Cardiac muscle cell (in vitro differentiated cells and primary cell): ENCODE measurements at regions not wholly inside any gene's neighbourhood (a gene's known extent, or its start where the extent isn't known, plus 50 kb on each side); places are given as distances from the start of the nearest gene placed in this dataset.

Source experiments
- DNase-seq, 2 donors: peaks; one replicate each; pipeline versions ENCODE4 v3.0.0 to v3.0.0-alpha.2; 2010 to 2017; ENCODE audit warnings: low read depth in 1 of 2, low spot score in 1 of 2
- H3K27ac ChIP-seq: fragments of 200-600 bp; sonication (generic); 2 replicates; pipeline ENCODE4 v1.5.1; 2016
- H3K27me3 ChIP-seq: fragments of 200-600 bp; sonication (generic); 2 replicates; pipeline ENCODE4 v1.6.0; 2016; ENCODE audit warnings: control low read depth
- H3K36me3 ChIP-seq: fragments of 200-600 bp; sonication (generic); 2 replicates; pipeline ENCODE4 v1.5.1; 2016; ENCODE audit warnings: control low read depth
- H3K4me1 ChIP-seq: fragments of 200-600 bp; sonication (generic); 2 replicates; pipeline ENCODE4 v1.8.1; 2017; ENCODE audit warnings: low read depth, mild to moderate bottlenecking, mixed run types
- H3K4me3 ChIP-seq: fragments of 200-600 bp; sonication (generic); 2 replicates; pipeline ENCODE4 v1.5.1; 2016; ENCODE audit warnings: mild to moderate bottlenecking
- H3K9me3 ChIP-seq: fragments of 200-600 bp; sonication (generic); 2 replicates; pipeline ENCODE4 v1.5.1; 2017; ENCODE audit warnings: low read depth, mild to moderate bottlenecking, control low read depth
- CTCF ChIP-seq: IDR thresholded peaks from 2 replicates; pipeline ENCODE4 v1.5.1; 2012; ENCODE audit warnings: low read depth, mild to moderate bottlenecking, low read length

GRCh38 chr15:62539236-62539635, 374.2 kb upstream of the C2CD4B start:
- no peak overlapping the region for H3K27ac ChIP-seq
- no peaks in the 10 kb centered on the region for H3K36me3 ChIP-seq
- H3K4me1 ChIP-seq, result peaks cover 8% of the 10 kb centered on the region
- no peak for TF ChIP-seq CTCF
- H3K9me3 ChIP-seq, result no peaks in the 10 kb centered on the region
- no peaks in the 10 kb centered on the region for H3K27me3 ChIP-seq
- H3K4me3 ChIP-seq, result no peak overlapping the region
- no peak for DNase-seq

DNA sequence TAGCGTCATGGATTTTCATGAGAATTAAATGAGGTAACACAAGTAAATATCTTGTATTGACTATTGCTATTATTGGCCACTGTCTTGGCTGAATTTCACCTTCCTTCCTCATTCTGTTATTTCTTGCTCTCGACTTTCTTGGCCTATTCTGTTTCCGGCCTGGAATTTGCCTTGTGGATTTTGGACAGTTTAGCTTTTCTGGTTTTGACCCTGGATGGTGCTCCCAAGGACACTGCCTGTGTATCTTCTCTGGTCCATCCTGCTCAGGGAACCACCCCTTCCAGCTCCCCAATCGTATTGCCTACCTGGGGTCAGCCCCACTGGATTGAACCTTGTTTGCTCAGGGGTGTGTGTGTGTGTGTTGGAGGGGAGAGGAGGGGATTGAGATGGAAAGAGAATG, 376.2 kb upstream of the C2CD4B start:
- no peak overlapping the region for H3K4me3 ChIP-seq
- DNase-seq, result no peak
- H3K9me3 ChIP-seq, result no peaks in the 10 kb centered on the region
- H3K4me1 ChIP-seq, result no peaks in the 10 kb centered on the region
- H3K36me3 ChIP-seq, result no peaks in the 10 kb centered on the region
- no peaks in the 10 kb centered on the region for H3K27me3 ChIP-seq
- H3K27ac ChIP-seq, result no peak overlapping the region
- TF ChIP-seq CTCF, result no peak

- H3K36me3 ChIP-seq, result no peaks in the 10 kb centered on the region
- H3K27me3 ChIP-seq, result no peaks in the 10 kb centered on the region
- no peak overlapping the region for H3K27ac ChIP-seq
- no peaks in the 10 kb centered on the region for H3K9me3 ChIP-seq
- no peak for TF ChIP-seq CTCF
- no peak for DNase-seq
- no peaks in the 10 kb centered on the region for H3K4me1 ChIP-seq
- no peak overlapping the region for H3K4me3 ChIP-seq
Measured at GRCh38 chr15:62541846-62542245, 376.8 kb upstream of the C2CD4B start.

- peak in 1 of 2 donors; percentile 61 for DNase-seq
- Histone ChIP-seq H3K4me1 (no peaks in the 10 kb centered on the region), H3K27ac (no peak overlapping the region), H3K36me3 (no peaks in the 10 kb centered on the region), H3K4me3 (no peak overlapping the region), H3K27me3 (no peaks in the 10 kb centered on the region), H3K9me3 (no peaks in the 10 kb centered on the region)
- TF ChIP-seq CTCF, result no peak
Measured at GRCh38 chr15:62544446-62544845, 379.4 kb upstream of the C2CD4B start.

- Histone ChIP-seq H3K27me3 (no peaks in the 10 kb centered on the region), H3K36me3 (no peaks in the 10 kb centered on the region), H3K4me3 (no peak overlapping the region), H3K9me3 (no peaks in the 10 kb centered on the region), H3K27ac (no peak overlapping the region), H3K4me1 (no peaks in the 10 kb centered on the region)
- DNase-seq, result peak in 1 of 2 donors; percentile 80
- no peak for TF ChIP-seq CTCF
Measured at GRCh38 chr15:62545467-62546227, 380.6 kb upstream of the C2CD4B start.
